ENCODE measurements at regions not wholly inside any gene's neighbourhood (a gene's known extent, or its start where the extent isn't known, plus 50 kb on each side); places are given as distances from the start of the nearest gene placed in this dataset.

- no peak for TF ChIP-seq CTCF (conservative IDR thresholded peaks at IDR 0.05 in 1 of 2, IDR thresholded peaks at IDR 0.05 in 1 of 2; ENCODE audit: low read depth in 1 of 2, low read length in 2 of 2)
- TF ChIP-seq EZH2 (IDR thresholded peaks at IDR 0.05; ENCODE audit: low read length, missing control alignments) = no peak
- Histone ChIP-seq H3K4me2 (ENCODE audit: extremely low read depth, insufficient read depth, low read length) (no peak overlapping the region), H4K20me1 (ENCODE audit: control insufficient read depth, extremely low read depth, insufficient read depth, low read length) (no peaks in the 10 kb centered on the region), H3K4me1 (ENCODE audit: control insufficient read depth, extremely low read depth, insufficient read depth, low read length) (no peaks in the 10 kb centered on the region), H2AFZ (ENCODE audit: low read length) (no peak overlapping the region), H3K9me3 (ENCODE audit: control insufficient read depth, insufficient read depth, low read depth, low read length) (no peaks in the 10 kb centered on the region), H3K4me3 (replicated peaks in 1 of 4; ENCODE audit: control extremely low read depth in 1 of 4, insufficient read depth in 1 of 4, low read depth in 3 of 4, low read length in 4 of 4) (no peak overlapping the region), H3K79me2 (ENCODE audit: control insufficient read depth, insufficient read depth, low read length) (no peaks in the 10 kb centered on the region), H3K9ac (ENCODE audit: insufficient read depth, low read length) (no peak overlapping the region), H3K36me3 (ENCODE audit: control insufficient read depth, insufficient read depth, low read length) (no peaks in the 10 kb centered on the region), H3K27me3 (ENCODE audit: control insufficient read depth, insufficient read depth, low read length) (peaks cover 3% of the 10 kb centered on the region), H3K27ac (ENCODE audit: insufficient read depth, low read length) (no peak overlapping the region)
- DNase-seq (ENCODE audit: low read depth in 2 of 2) = peak in 1 of 2 donors; percentile 67
These were observed 915.6 kb downstream of the KCNMA1 start for GRCh38 chr10:76721891-76722505.

DNA sequence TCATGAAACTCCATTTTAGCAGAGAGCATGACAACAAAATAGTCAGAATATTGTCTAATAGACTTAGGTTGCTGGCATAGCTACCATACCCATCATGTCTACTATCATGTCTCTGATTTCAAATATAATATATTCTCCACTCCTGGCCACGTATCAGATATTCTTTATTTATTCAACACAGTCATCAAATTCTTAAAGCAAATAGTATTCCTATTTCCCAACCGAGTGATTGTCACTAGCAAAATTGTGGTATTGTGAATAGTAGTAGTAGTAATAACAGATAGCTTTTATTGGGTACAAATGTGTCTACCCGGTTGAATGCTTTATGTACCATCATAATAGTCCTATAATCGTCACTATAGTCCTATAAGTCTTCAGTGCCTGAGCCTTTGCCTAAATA is 918.6 kb downstream of the KCNMA1 start:
- no peak overlapping the region for H3K4me3 ChIP-seq (replicated peaks in 1 of 4; ENCODE audit: control extremely low read depth in 1 of 4, insufficient read depth in 1 of 4, low read depth in 3 of 4, low read length in 4 of 4)
- no peaks in the 10 kb centered on the region for H3K9me3 ChIP-seq (ENCODE audit: control insufficient read depth, insufficient read depth, low read depth, low read length)

DNA sequence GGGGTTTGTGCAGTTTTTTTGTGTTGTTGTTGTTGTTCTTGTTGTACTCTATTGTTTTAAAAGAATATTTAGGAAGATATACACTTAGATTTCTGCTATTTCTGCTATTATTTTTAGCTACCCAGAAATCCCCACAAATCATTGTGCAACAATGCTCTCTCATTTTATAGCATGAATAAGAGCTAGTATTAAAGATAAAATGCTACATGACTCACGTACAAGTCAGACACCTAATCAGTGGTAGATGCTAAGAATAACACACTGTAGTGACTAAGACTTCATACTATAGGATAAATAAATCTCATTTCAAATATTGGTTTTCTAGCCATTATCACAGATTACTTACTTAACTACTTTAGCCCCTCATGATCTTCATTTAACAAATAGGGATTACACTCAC is 920.5 kb downstream of the KCNMA1 start:
- H3K36me3 ChIP-seq (ENCODE audit: control insufficient read depth, insufficient read depth, low read length) = no peaks in the 10 kb centered on the region
- no peaks in the 10 kb centered on the region for H3K9me3 ChIP-seq (ENCODE audit: control insufficient read depth, insufficient read depth, low read depth, low read length)
- peaks cover 2% of the 10 kb centered on the region for H3K4me1 ChIP-seq (ENCODE audit: control insufficient read depth, extremely low read depth, insufficient read depth, low read length)
- no peak overlapping the region for H3K4me3 ChIP-seq (replicated peaks in 1 of 4; ENCODE audit: control extremely low read depth in 1 of 4, insufficient read depth in 1 of 4, low read depth in 3 of 4, low read length in 4 of 4)
- no peak overlapping the region for H3K9ac ChIP-seq (ENCODE audit: insufficient read depth, low read length)
- H3K27ac ChIP-seq (ENCODE audit: insufficient read depth, low read length) = no peak overlapping the region
- H3K27me3 ChIP-seq (ENCODE audit: control insufficient read depth, insufficient read depth, low read length) = no peaks in the 10 kb centered on the region
- no peaks in the 10 kb centered on the region for H4K20me1 ChIP-seq (ENCODE audit: control insufficient read depth, extremely low read depth, insufficient read depth, low read length)
- peak; percentile 75 to 88 for DNase-seq (ENCODE audit: low read depth in 2 of 2)
- H2AFZ ChIP-seq (ENCODE audit: low read length) = no peak overlapping the region
- H3K79me2 ChIP-seq (ENCODE audit: control insufficient read depth, insufficient read depth, low read length) = no peaks in the 10 kb centered on the region
- TF ChIP-seq CTCF (conservative IDR thresholded peaks at IDR 0.05 in 1 of 2, IDR thresholded peaks at IDR 0.05 in 1 of 2; ENCODE audit: low read depth in 1 of 2, low read length in 2 of 2) (no peak), EZH2 (IDR thresholded peaks at IDR 0.05; ENCODE audit: low read length, missing control alignments) (no peak)
- no peak overlapping the region for H3K4me2 ChIP-seq (ENCODE audit: extremely low read depth, insufficient read depth, low read length)

More for the DNA sequence above, 918.6 kb downstream of the KCNMA1 start:
- DNase-seq (ENCODE audit: low read depth in 2 of 2) = no peak
- no peaks in the 10 kb centered on the region for H3K36me3 ChIP-seq (ENCODE audit: control insufficient read depth, insufficient read depth, low read length)
- H3K79me2 ChIP-seq (ENCODE audit: control insufficient read depth, insufficient read depth, low read length) = no peaks in the 10 kb centered on the region
- H3K27me3 ChIP-seq (ENCODE audit: control insufficient read depth, insufficient read depth, low read length) = peaks cover 3% of the 10 kb centered on the region
- H4K20me1 ChIP-seq (ENCODE audit: control insufficient read depth, extremely low read depth, insufficient read depth, low read length) = no peaks in the 10 kb centered on the region
- H3K4me2 ChIP-seq (ENCODE audit: extremely low read depth, insufficient read depth, low read length) = no peak overlapping the region
- TF ChIP-seq CTCF (conservative IDR thresholded peaks at IDR 0.05 in 1 of 2, IDR thresholded peaks at IDR 0.05 in 1 of 2; ENCODE audit: low read depth in 1 of 2, low read length in 2 of 2) (no peak), EZH2 (IDR thresholded peaks at IDR 0.05; ENCODE audit: low read length, missing control alignments) (no peak)
- H3K27ac ChIP-seq (ENCODE audit: insufficient read depth, low read length) = no peak overlapping the region
- H2AFZ ChIP-seq (ENCODE audit: low read length) = no peak overlapping the region
- H3K9ac ChIP-seq (ENCODE audit: insufficient read depth, low read length) = no peak overlapping the region
- peaks cover 2% of the 10 kb centered on the region for H3K4me1 ChIP-seq (ENCODE audit: control insufficient read depth, extremely low read depth, insufficient read depth, low read length)
